ENCODE measurements at regions not wholly inside any gene's neighbourhood (a gene's known extent, or its start where the extent isn't known, plus 50 kb on each side); places are given as distances from the start of the nearest gene placed in this dataset.

DNA sequence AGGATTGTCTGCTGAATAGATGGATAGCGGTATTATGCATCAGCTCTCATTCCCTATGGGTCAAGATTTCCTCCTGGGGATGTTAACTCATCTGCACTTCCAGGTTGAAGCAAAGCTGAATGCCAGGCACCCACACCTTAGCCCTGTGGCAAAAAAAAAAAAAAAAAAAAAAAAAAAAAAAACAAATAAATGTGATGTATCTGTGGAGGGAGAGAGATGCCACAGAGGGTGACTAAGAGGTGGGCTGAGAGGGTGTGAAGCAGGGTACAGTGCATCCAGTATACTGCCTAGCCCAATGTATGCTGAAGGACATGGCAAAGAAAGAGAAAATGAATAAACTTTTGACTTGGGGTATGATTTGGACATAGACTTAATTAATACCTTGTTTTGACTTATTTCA is 91.4 kb downstream of the COPS8 start:
- Histone ChIP-seq H3K4me2 (ENCODE audit: insufficient read depth, low read length) (no peak overlapping the region), H3K27me3 (ENCODE audit: control insufficient read depth in 2 of 2, insufficient read depth in 2 of 2, low read length in 2 of 2) (peaks cover 0 to 6% of the 10 kb centered on the region in 2 experiments; a peak in 2 of 5 replicates), H3K4me3 (no peak overlapping the region), H3K9me1 (ENCODE audit: control insufficient read depth, insufficient read depth, low read length) (no peaks in the 10 kb centered on the region), H2AFZ (ENCODE audit: low read depth, low read length) (no peak overlapping the region), H4K20me1 (replicated peaks; ENCODE audit: control insufficient read depth, insufficient read depth, low read length) (no peaks in the 10 kb centered on the region; the same call in 1 of the 2 replicates), H3K9me3 (replicated peaks; ENCODE audit: control insufficient read depth, insufficient read depth, low read depth, low read length) (no peaks in the 10 kb centered on the region), H3K36me3 (ENCODE audit: control insufficient read depth, insufficient read depth, low read length) (no peaks in the 10 kb centered on the region), H3K9ac (ENCODE audit: insufficient read depth in 1 of 2, low read depth in 2 of 2, low read length in 2 of 2) (no peak overlapping the region), H3K4me1 (replicated peaks in 1 of 2; ENCODE audit: control insufficient read depth in 2 of 2, insufficient read depth in 2 of 2, low read length in 2 of 2) (no peaks in the 10 kb centered on the region), H3K79me2 (ENCODE audit: control insufficient read depth, insufficient read depth, low read length) (no peaks in the 10 kb centered on the region), H3K27ac (ENCODE audit: extremely low read depth, low read depth, low read length) (no peak overlapping the region)
- 0% methylated on average over 1 of the region's 1 CpG for WGBS (ENCODE audit: insufficient coverage, low coverage, missing lambda C conversion rate)
- CTCF ChIA-PET (ENCODE audit: low intra/inter-chr PET ratio): no interaction called here
- ATAC-seq (no peak), DNase-seq (ENCODE audit: extremely low read depth in 1 of 4, low spot score in 3 of 4) (no peak), FAIRE-seq (no peak)
- no TSS peak for BruUV-seq (replicated peaks)
- intact Hi-C loops (cut with micrococcal nuclease) (no loop called here), in situ Hi-C loops (cut with MboI) (no loop called here)
- POLR2A ChIA-PET: no interaction called here
- TF ChIP-seq HDAC1 (IDR thresholded peaks at IDR 0.05): no peak
- no peak for TF ChIP-seq HCFC1 (IDR thresholded peaks at IDR 0.05; ENCODE audit: low read depth, low read length)
- TF ChIP-seq, protein P1, sequence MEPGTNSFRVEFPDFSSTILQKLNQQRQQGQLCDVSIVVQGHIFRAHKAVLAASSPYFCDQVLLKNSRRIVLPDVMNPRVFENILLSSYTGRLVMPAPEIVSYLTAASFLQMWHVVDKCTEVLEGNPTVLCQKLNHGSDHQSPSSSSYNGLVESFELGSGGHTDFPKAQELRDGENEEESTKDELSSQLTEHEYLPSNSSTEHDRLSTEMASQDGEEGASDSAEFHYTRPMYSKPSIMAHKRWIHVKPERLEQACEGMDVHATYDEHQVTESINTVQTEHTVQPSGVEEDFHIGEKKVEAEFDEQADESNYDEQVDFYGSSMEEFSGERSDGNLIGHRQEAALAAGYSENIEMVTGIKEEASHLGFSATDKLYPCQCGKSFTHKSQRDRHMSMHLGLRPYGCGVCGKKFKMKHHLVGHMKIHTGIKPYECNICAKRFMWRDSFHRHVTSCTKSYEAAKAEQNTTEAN (CRISPR knock-in tag; IDR thresholded peaks at IDR 0.05): no peak
- TF ChIP-seq PCBP1 (IDR thresholded peaks at IDR 0.05; ENCODE audit: low read depth, low read length, poor library complexity, severe bottlenecking): no peak
- TF ChIP-seq ZNF668 (CRISPR knock-in tag; IDR thresholded peaks at IDR 0.05): no peak
- TF ChIP-seq WHSC1 (IDR thresholded peaks at IDR 0.05; ENCODE audit: low read length): no peak
- TF ChIP-seq KDM1A (IDR thresholded peaks at IDR 0.05): no peak
- TF ChIP-seq CREBBP (IDR thresholded peaks at IDR 0.05; ENCODE audit: low read depth, low read length): no peak
- TF ChIP-seq ZNF134 (CRISPR knock-in tag; conservative IDR thresholded peaks at IDR 0.05): no peak
- TF ChIP-seq, protein P2, sequence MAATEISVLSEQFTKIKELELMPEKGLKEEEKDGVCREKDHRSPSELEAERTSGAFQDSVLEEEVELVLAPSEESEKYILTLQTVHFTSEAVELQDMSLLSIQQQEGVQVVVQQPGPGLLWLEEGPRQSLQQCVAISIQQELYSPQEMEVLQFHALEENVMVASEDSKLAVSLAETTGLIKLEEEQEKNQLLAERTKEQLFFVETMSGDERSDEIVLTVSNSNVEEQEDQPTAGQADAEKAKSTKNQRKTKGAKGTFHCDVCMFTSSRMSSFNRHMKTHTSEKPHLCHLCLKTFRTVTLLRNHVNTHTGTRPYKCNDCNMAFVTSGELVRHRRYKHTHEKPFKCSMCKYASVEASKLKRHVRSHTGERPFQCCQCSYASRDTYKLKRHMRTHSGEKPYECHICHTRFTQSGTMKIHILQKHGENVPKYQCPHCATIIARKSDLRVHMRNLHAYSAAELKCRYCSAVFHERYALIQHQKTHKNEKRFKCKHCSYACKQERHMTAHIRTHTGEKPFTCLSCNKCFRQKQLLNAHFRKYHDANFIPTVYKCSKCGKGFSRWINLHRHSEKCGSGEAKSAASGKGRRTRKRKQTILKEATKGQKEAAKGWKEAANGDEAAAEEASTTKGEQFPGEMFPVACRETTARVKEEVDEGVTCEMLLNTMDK (IDR thresholded peaks at IDR 0.05; ENCODE audit: borderline replicate concordance, insufficient read depth, low read depth, low read length, poor library complexity, severe bottlenecking): no peak
- no peak for TF ChIP-seq RAD51 (IDR thresholded peaks at IDR 0.05; ENCODE audit: borderline replicate concordance, low read depth)
- TF ChIP-seq NFIC (IDR thresholded peaks at IDR 0.05): no peak
- TF ChIP-seq XRCC5 (IDR thresholded peaks at IDR 0.05; ENCODE audit: low read depth, low read length): no peak
- no peak for TF ChIP-seq POU5F1 (IDR thresholded peaks at IDR 0.05; ENCODE audit: borderline replicate concordance, low read depth, low read length, partially characterized antibody)
- TF ChIP-seq ZFP30 (CRISPR knock-in tag; IDR thresholded peaks at IDR 0.05; ENCODE audit: borderline replicate concordance): no peak
- no peak for TF ChIP-seq TOE1 (IDR thresholded peaks at IDR 0.05; ENCODE audit: borderline replicate concordance)
- TF ChIP-seq TOE1 (CRISPR knock-in tag; IDR thresholded peaks at IDR 0.05; ENCODE audit: borderline replicate concordance, low read depth): no peak
- TF ChIP-seq SRSF3 (IDR thresholded peaks at IDR 0.05; ENCODE audit: insufficient read depth, low read length): no peak
